ENCODE measurements at regions not wholly inside any gene's neighbourhood (a gene's known extent, or its start where the extent isn't known, plus 50 kb on each side); places are given as distances from the start of the nearest gene placed in this dataset.

DNA sequence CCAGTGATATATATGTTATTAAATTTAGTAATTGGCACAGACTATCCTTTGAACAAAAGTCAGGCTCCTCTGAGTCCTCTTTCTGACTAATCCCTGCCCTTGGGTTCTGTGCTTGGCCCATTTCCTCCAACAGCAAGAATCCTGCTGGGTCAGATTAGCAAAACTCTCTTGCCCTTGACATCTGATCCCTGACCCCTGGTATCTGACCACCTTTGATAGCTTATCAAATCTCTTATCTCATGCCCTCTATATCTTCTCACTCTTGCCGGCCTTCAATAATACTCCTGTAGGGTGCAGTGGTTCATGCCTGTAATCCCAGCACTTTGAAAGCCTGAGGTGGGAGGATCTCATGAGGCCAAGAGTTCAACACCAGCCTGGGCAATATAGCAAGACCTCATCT lies 245.5 kb upstream of the FAM47A start:
- TF ChIP-seq, protein P1, sequence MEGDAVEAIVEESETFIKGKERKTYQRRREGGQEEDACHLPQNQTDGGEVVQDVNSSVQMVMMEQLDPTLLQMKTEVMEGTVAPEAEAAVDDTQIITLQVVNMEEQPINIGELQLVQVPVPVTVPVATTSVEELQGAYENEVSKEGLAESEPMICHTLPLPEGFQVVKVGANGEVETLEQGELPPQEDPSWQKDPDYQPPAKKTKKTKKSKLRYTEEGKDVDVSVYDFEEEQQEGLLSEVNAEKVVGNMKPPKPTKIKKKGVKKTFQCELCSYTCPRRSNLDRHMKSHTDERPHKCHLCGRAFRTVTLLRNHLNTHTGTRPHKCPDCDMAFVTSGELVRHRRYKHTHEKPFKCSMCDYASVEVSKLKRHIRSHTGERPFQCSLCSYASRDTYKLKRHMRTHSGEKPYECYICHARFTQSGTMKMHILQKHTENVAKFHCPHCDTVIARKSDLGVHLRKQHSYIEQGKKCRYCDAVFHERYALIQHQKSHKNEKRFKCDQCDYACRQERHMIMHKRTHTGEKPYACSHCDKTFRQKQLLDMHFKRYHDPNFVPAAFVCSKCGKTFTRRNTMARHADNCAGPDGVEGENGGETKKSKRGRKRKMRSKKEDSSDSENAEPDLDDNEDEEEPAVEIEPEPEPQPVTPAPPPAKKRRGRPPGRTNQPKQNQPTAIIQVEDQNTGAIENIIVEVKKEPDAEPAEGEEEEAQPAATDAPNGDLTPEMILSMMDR (conservative IDR thresholded peaks at IDR 0.05; ENCODE audit: low read depth, low read length) = no peak
- no peak for TF ChIP-seq EZH2 (IDR thresholded peaks at IDR 0.05; ENCODE audit: borderline replicate concordance, low read depth, low read length, poor library complexity, severe bottlenecking)
